ENCODE measurements at regions not wholly inside any gene's neighbourhood (a gene's known extent, or its start where the extent isn't known, plus 50 kb on each side); places are given as distances from the start of the nearest gene placed in this dataset.
"Not testable (repeated sequence)": the region's sequence is repeated elsewhere in the genome, so short reads cannot be mapped to it uniquely, and the experiment has no call there.

DNA sequence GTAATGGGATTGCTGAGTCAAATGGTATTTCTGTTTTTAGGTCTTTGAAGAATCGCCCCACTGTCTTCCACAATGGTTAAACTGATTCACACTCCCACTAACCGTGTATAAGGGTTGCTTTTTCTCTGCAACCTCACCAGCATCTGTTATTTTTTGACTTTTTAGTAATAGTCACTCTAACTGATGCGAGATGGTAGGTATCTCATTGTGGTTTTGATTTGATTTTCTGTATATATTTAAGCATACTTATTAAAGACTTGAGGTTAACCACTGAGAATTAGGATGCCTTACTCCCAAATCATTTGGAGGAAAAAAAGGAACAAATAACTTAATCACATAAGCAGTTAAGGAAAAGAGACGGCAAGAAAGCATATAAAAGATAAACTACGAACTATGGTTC lies 181.6 kb upstream of the FST start:
- CTCF ChIA-PET: no interaction called here
- TF ChIP-seq, protein P1, sequence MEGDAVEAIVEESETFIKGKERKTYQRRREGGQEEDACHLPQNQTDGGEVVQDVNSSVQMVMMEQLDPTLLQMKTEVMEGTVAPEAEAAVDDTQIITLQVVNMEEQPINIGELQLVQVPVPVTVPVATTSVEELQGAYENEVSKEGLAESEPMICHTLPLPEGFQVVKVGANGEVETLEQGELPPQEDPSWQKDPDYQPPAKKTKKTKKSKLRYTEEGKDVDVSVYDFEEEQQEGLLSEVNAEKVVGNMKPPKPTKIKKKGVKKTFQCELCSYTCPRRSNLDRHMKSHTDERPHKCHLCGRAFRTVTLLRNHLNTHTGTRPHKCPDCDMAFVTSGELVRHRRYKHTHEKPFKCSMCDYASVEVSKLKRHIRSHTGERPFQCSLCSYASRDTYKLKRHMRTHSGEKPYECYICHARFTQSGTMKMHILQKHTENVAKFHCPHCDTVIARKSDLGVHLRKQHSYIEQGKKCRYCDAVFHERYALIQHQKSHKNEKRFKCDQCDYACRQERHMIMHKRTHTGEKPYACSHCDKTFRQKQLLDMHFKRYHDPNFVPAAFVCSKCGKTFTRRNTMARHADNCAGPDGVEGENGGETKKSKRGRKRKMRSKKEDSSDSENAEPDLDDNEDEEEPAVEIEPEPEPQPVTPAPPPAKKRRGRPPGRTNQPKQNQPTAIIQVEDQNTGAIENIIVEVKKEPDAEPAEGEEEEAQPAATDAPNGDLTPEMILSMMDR (IDR thresholded peaks at IDR 0.05; ENCODE audit: insufficient read depth, low read depth, low read length): no peak
- POLR2A ChIA-PET: no interaction called here
- no peak overlapping the region for H3K4me3 ChIP-seq (ENCODE audit: low read depth, low read length)
- peaks cover 6% of the 10 kb centered on the region for H3K27me3 ChIP-seq (ENCODE audit: control insufficient read depth, insufficient read depth, low read length)
- no peak for DNase-seq (ENCODE audit: low read depth)
- H3K36me3 ChIP-seq (ENCODE audit: control insufficient read depth, insufficient read depth, low read length): no peaks in the 10 kb centered on the region

- peak; percentile 55 for DNase-seq (ENCODE audit: low read depth)
- ChIA-PET CTCF (no interaction called here), POLR2A (no interaction called here)
- Histone ChIP-seq H3K27me3 (ENCODE audit: control insufficient read depth, insufficient read depth, low read length) (peaks cover 6% of the 10 kb centered on the region), H3K36me3 (ENCODE audit: control insufficient read depth, insufficient read depth, low read length) (no peaks in the 10 kb centered on the region), H3K4me3 (ENCODE audit: low read depth, low read length) (no peak overlapping the region)
- TF ChIP-seq, protein P1 (IDR thresholded peaks at IDR 0.05; ENCODE audit: insufficient read depth, low read depth, low read length): no peak
Measured at GRCh38 chr5:53302529-53302928, 177.9 kb upstream of the FST start.

DNA sequence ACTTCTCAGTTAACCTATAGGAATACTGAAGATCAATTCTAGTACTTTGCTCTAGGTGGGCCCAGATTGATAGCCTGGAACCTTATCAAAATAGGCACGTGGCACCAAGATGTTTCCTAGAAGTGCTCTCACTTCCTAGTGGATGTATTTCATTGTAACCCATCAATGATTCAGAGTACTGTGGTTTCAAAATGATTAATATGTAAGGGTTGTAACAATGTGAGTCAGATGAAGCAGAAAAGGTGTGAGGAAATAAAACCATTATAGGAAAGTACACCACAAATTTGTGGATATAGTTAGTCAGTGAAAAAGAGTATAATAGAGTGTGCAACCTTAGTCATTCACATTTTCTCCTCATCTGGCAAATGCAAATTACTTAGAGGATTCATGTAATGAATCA lies 177.3 kb upstream of the FST start:
- TF ChIP-seq, protein P1 (IDR thresholded peaks at IDR 0.05; ENCODE audit: insufficient read depth, low read depth, low read length): no peak
- DNase-seq (ENCODE audit: low read depth): peak; percentile 36
- Histone ChIP-seq H3K4me3 (ENCODE audit: low read depth, low read length) (no peak overlapping the region), H3K27me3 (ENCODE audit: control insufficient read depth, insufficient read depth, low read length) (peaks cover 6% of the 10 kb centered on the region), H3K36me3 (ENCODE audit: control insufficient read depth, insufficient read depth, low read length) (no peaks in the 10 kb centered on the region)
- ChIA-PET CTCF (no interaction called here), POLR2A (no interaction called here)

GRCh38 chr5:53305316-53305715 lies 175.1 kb upstream of the FST start:
- H3K27me3 ChIP-seq (ENCODE audit: control insufficient read depth, insufficient read depth, low read length); POLR2A ChIA-PET; DNase-seq (ENCODE audit: low read depth); CTCF ChIA-PET; H3K4me3 ChIP-seq (ENCODE audit: low read depth, low read length); H3K36me3 ChIP-seq (ENCODE audit: control insufficient read depth, insufficient read depth, low read length): not testable (repeated sequence)

DNA sequence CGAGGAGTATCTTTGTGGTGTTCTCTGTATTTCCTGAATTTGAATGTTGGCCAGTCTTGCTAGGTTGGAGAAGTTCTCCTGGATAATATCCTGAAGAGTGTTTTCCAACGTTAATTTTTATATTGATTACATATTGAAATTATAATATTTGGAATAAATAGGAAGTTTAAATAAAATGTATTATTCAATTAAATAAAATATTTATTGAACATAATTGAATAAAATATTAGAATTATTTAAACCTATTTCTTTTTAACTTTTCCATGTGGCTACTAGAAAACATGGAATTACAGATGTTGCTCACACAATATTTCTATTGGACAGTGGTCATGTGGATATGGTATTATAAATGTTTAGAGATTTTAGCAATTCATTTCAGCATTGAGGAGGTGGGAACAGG lies 170.8 kb upstream of the FST start:
- DNase-seq (ENCODE audit: low read depth): no peak
- Histone ChIP-seq H3K27me3 (ENCODE audit: control insufficient read depth, insufficient read depth, low read length) (no peaks in the 10 kb centered on the region), H3K4me3 (ENCODE audit: low read depth, low read length) (no peak overlapping the region), H3K36me3 (ENCODE audit: control insufficient read depth, insufficient read depth, low read length) (no peaks in the 10 kb centered on the region)
- TF ChIP-seq, protein P1 (IDR thresholded peaks at IDR 0.05; ENCODE audit: insufficient read depth, low read depth, low read length): no peak
- ChIA-PET CTCF (no interaction called here), POLR2A (no interaction called here)

- ChIA-PET POLR2A (no interaction called here), CTCF (interaction anchor here (1.6 kb wide), 1 partner anchor 15 kb away, joined by 6 read pairs; no protein-coding TSS in a partner anchor)
- DNase-seq (ENCODE audit: low read depth): no peak
- Histone ChIP-seq H3K27me3 (ENCODE audit: control insufficient read depth, insufficient read depth, low read length) (no peaks in the 10 kb centered on the region), H3K36me3 (ENCODE audit: control insufficient read depth, insufficient read depth, low read length) (no peaks in the 10 kb centered on the region), H3K4me3 (ENCODE audit: low read depth, low read length) (no peak overlapping the region)
- TF ChIP-seq, protein P1 (IDR thresholded peaks at IDR 0.05; ENCODE audit: insufficient read depth, low read depth, low read length): no peak
Measured at GRCh38 chr5:53311681-53312080, 168.7 kb upstream of the FST start.
